ENCODE measurements at regions not wholly inside any gene's neighbourhood (a gene's known extent, or its start where the extent isn't known, plus 50 kb on each side); places are given as distances from the start of the nearest gene placed in this dataset.

GRCh38 chr11:33630936-33631748 lies 69.5 kb downstream of the C11orf91 start:
- Histone ChIP-seq H3K4me2 (ENCODE audit: low read depth, low read length, poor library complexity, severe bottlenecking) (no peak overlapping the region), H4K20me1 (ENCODE audit: low read depth, low read length) (no peaks in the 10 kb centered on the region), H2AFZ (ENCODE audit: low read depth, low read length, severe bottlenecking) (no peak overlapping the region), H3K4me3 (ENCODE audit: insufficient read depth, low read length, poor library complexity, severe bottlenecking) (no peak overlapping the region), H3K9me3 (ENCODE audit: insufficient read depth, low read length) (no peaks in the 10 kb centered on the region), H3K36me3 (ENCODE audit: low read length) (no peaks in the 10 kb centered on the region), H3K27me3 (ENCODE audit: low read length) (no peaks in the 10 kb centered on the region), H3K79me2 (ENCODE audit: insufficient read depth, low read length) (no peaks in the 10 kb centered on the region), H3F3A (ENCODE audit: insufficient read depth) (no peaks in the 10 kb centered on the region), H3K9me2 (replicated peaks; ENCODE audit: insufficient read depth, low read length) (no peaks in the 10 kb centered on the region), H3K27ac (ENCODE audit: low read depth, low read length) (no peak overlapping the region), H3K9ac (ENCODE audit: low read length) (no peak overlapping the region)
- no peak for TF ChIP-seq CTCF (IDR thresholded peaks at IDR 0.05; ENCODE audit: insufficient read depth, low read length, poor library complexity, severe bottlenecking)
- TF ChIP-seq EZH2phosphoT487 (conservative IDR thresholded peaks at IDR 0.05; ENCODE audit: low read length), result no peak

GRCh38 chr11:33624083-33624482 lies 76.5 kb downstream of the C11orf91 start:
- H3K4me2 ChIP-seq (ENCODE audit: low read depth, low read length, poor library complexity, severe bottlenecking), result no peak overlapping the region
- H2AFZ ChIP-seq (ENCODE audit: low read depth, low read length, severe bottlenecking), result no peak overlapping the region

GRCh38 chr11:33622806-33623205 lies 77.8 kb downstream of the C11orf91 start:
- Histone ChIP-seq H2AFZ (ENCODE audit: low read depth, low read length, severe bottlenecking) (no peak overlapping the region), H3F3A (ENCODE audit: insufficient read depth) (no peaks in the 10 kb centered on the region), H3K9me2 (replicated peaks; ENCODE audit: insufficient read depth, low read length) (no peaks in the 10 kb centered on the region), H3K9me3 (ENCODE audit: insufficient read depth, low read length) (no peaks in the 10 kb centered on the region), H3K79me2 (ENCODE audit: insufficient read depth, low read length) (no peaks in the 10 kb centered on the region), H3K4me2 (ENCODE audit: low read depth, low read length, poor library complexity, severe bottlenecking) (no peak overlapping the region), H3K27me3 (ENCODE audit: low read length) (no peaks in the 10 kb centered on the region), H3K4me3 (ENCODE audit: insufficient read depth, low read length, poor library complexity, severe bottlenecking) (no peak overlapping the region), H3K36me3 (ENCODE audit: low read length) (no peaks in the 10 kb centered on the region), H4K20me1 (ENCODE audit: low read depth, low read length) (no peaks in the 10 kb centered on the region), H3K9ac (ENCODE audit: low read length) (no peak overlapping the region), H3K27ac (ENCODE audit: low read depth, low read length) (no peak overlapping the region)
- no peak for TF ChIP-seq CTCF (IDR thresholded peaks at IDR 0.05; ENCODE audit: insufficient read depth, low read length, poor library complexity, severe bottlenecking)

More at GRCh38 chr11:33624083-33624482, 76.5 kb downstream of the C11orf91 start:
- Histone ChIP-seq H3K27me3 (ENCODE audit: low read length) (no peaks in the 10 kb centered on the region), H3K36me3 (ENCODE audit: low read length) (no peaks in the 10 kb centered on the region), H3K79me2 (ENCODE audit: insufficient read depth, low read length) (no peaks in the 10 kb centered on the region), H3K9me2 (replicated peaks; ENCODE audit: insufficient read depth, low read length) (no peaks in the 10 kb centered on the region), H3K9ac (ENCODE audit: low read length) (no peak overlapping the region), H4K20me1 (ENCODE audit: low read depth, low read length) (no peaks in the 10 kb centered on the region), H3K27ac (ENCODE audit: low read depth, low read length) (no peak overlapping the region), H3F3A (ENCODE audit: insufficient read depth) (no peaks in the 10 kb centered on the region), H3K9me3 (ENCODE audit: insufficient read depth, low read length) (no peaks in the 10 kb centered on the region), H3K4me3 (ENCODE audit: insufficient read depth, low read length, poor library complexity, severe bottlenecking) (no peak overlapping the region)
- TF ChIP-seq EZH2phosphoT487 (conservative IDR thresholded peaks at IDR 0.05; ENCODE audit: low read length), result no peak
- TF ChIP-seq CTCF (IDR thresholded peaks at IDR 0.05; ENCODE audit: insufficient read depth, low read length, poor library complexity, severe bottlenecking), result no peak
